Skeletal muscle tissue (tissue), 3 donors: ENCODE measurements at regions not wholly inside any gene's neighbourhood (a gene's known extent, or its start where the extent isn't known, plus 50 kb on each side); places are given as distances from the start of the nearest gene placed in this dataset.

ENCODE experiments used
- H3K27ac ChIP-seq: one replicate; pipeline ENCODE4 v1.7.0; 2013; ENCODE audit warnings: mild to moderate bottlenecking, low read depth, low read length, inconsistent platforms
- H3K27me3 ChIP-seq, 3 donors: one replicate each; pipeline ENCODE4 v1.7.0; 2013; ENCODE audit warnings: low read length in 3 of 3; ENCODE audit not compliant: control insufficient read depth in 3 of 3, insufficient read depth in 3 of 3
- H3K36me3 ChIP-seq, 3 donors: one replicate each; pipeline ENCODE4 v1.7.0; 2013; ENCODE audit warnings: low read length in 3 of 3; ENCODE audit not compliant: control insufficient read depth in 3 of 3, insufficient read depth in 3 of 3
- H3K4me1 ChIP-seq, 3 donors: one replicate each; pipeline ENCODE4 v1.7.0; 2013; ENCODE audit warnings: low read length in 3 of 3, mild to moderate bottlenecking in 3 of 3; ENCODE audit not compliant: control insufficient read depth in 3 of 3, insufficient read depth in 3 of 3
- H3K4me3 ChIP-seq, 3 donors: one replicate each; pipeline ENCODE4 v1.7.0; 2013; ENCODE audit warnings: low read length in 3 of 3
- H3K9ac ChIP-seq, 3 donors: one replicate each; pipeline ENCODE4 v1.7.0; 2013; ENCODE audit warnings: low read length in 3 of 3, mild to moderate bottlenecking in 3 of 3, moderate library complexity in 2 of 3, low read depth in 1 of 3
- H3K9me3 ChIP-seq, 3 donors: one replicate each; pipeline ENCODE4 v1.7.0; 2013; ENCODE audit warnings: low read length in 3 of 3; ENCODE audit not compliant: control insufficient read depth in 3 of 3
- donor health status: Osteomylitis.

- no peak overlapping the region for H3K27ac ChIP-seq
- H3K4me1 ChIP-seq = peaks cover 0 to 2% (median 0%) of the 10 kb centered on the region in 3 donors
These were observed 535.0 kb downstream of the RFC3 start for GRCh38 chr13:34352958-34353357.

GRCh38 chr13:34356686-34357434 lies 538.9 kb downstream of the RFC3 start:
- no peaks in the 10 kb centered on the region for H3K27me3 ChIP-seq
- no peak overlapping the region for H3K9ac ChIP-seq
- no peaks in the 10 kb centered on the region for H3K36me3 ChIP-seq
- no peak overlapping the region for H3K27ac ChIP-seq
- H3K4me3 ChIP-seq = no peak overlapping the region
- H3K9me3 ChIP-seq = no peaks in the 10 kb centered on the region
- H3K4me1 ChIP-seq = peaks cover 0 to 2% (median 0%) of the 10 kb centered on the region in 3 donors

More at GRCh38 chr13:34352958-34353357, 535.0 kb downstream of the RFC3 start:
- no peaks in the 10 kb centered on the region for H3K36me3 ChIP-seq
- no peak overlapping the region for H3K4me3 ChIP-seq
- no peaks in the 10 kb centered on the region for H3K27me3 ChIP-seq
- H3K9me3 ChIP-seq = no peaks in the 10 kb centered on the region
- no peak overlapping the region for H3K9ac ChIP-seq

- H3K36me3 ChIP-seq = no peaks in the 10 kb centered on the region
- H3K27ac ChIP-seq = no peak overlapping the region
- H3K9ac ChIP-seq = no peak overlapping the region
- H3K9me3 ChIP-seq = no peaks in the 10 kb centered on the region
- no peak overlapping the region for H3K4me3 ChIP-seq
- H3K4me1 ChIP-seq = peaks cover 0 to 2% (median 0%) of the 10 kb centered on the region in 3 donors
- no peaks in the 10 kb centered on the region for H3K27me3 ChIP-seq
These were observed 539.7 kb downstream of the RFC3 start for GRCh38 chr13:34357435-34358232.

GRCh38 chr13:34358811-34359513 lies 541.0 kb downstream of the RFC3 start:
- H3K36me3 ChIP-seq = no peaks in the 10 kb centered on the region
- no peaks in the 10 kb centered on the region for H3K27me3 ChIP-seq
- H3K4me1 ChIP-seq = peaks cover 0 to 2% (median 0%) of the 10 kb centered on the region in 3 donors
- no peak overlapping the region for H3K4me3 ChIP-seq
- H3K27ac ChIP-seq = no peak overlapping the region
- no peak overlapping the region for H3K9ac ChIP-seq
- no peaks in the 10 kb centered on the region for H3K9me3 ChIP-seq

GRCh38 chr13:34360702-34361101 lies 542.8 kb downstream of the RFC3 start:
- Histone ChIP-seq H3K36me3 (no peaks in the 10 kb centered on the region), H3K4me1 (peaks cover 0 to 2% (median 0%) of the 10 kb centered on the region in 3 donors), H3K27me3 (no peaks in the 10 kb centered on the region), H3K9me3 (no peaks in the 10 kb centered on the region), H3K9ac (no peak overlapping the region), H3K4me3 (no peak overlapping the region), H3K27ac (no peak overlapping the region)

- peaks cover 0 to 3% (median 3%) of the 10 kb centered on the region in 3 donors for H3K9me3 ChIP-seq
- no peaks in the 10 kb centered on the region for H3K36me3 ChIP-seq
- H3K9ac ChIP-seq = no peak overlapping the region
- peaks cover 0 to 2% (median 0%) of the 10 kb centered on the region in 3 donors for H3K4me1 ChIP-seq
- H3K4me3 ChIP-seq = no peak overlapping the region
- no peaks in the 10 kb centered on the region for H3K27me3 ChIP-seq
- H3K27ac ChIP-seq = no peak overlapping the region
These were observed 543.6 kb downstream of the RFC3 start for GRCh38 chr13:34361560-34361959.

- Histone ChIP-seq H3K9ac (no peak overlapping the region), H3K4me3 (no peak overlapping the region), H3K36me3 (no peaks in the 10 kb centered on the region), H3K27ac (no peak overlapping the region), H3K27me3 (no peaks in the 10 kb centered on the region), H3K4me1 (no peaks in the 10 kb centered on the region), H3K9me3 (peaks cover 0 to 3% (median 3%) of the 10 kb centered on the region in 3 donors)
These were observed 545.3 kb downstream of the RFC3 start for GRCh38 chr13:34363266-34363665.

- Histone ChIP-seq H3K27ac (no peak overlapping the region), H3K9ac (no peak overlapping the region), H3K4me3 (no peak overlapping the region), H3K27me3 (no peaks in the 10 kb centered on the region), H3K36me3 (no peaks in the 10 kb centered on the region), H3K9me3 (peaks cover 0 to 3% (median 3%) of the 10 kb centered on the region in 3 donors), H3K4me1 (no peaks in the 10 kb centered on the region)
These were observed 546.7 kb downstream of the RFC3 start for GRCh38 chr13:34364633-34365032.

- Histone ChIP-seq H3K9ac (no peak overlapping the region), H3K4me3 (no peak overlapping the region), H3K36me3 (no peaks in the 10 kb centered on the region), H3K27me3 (no peaks in the 10 kb centered on the region), H3K4me1 (no peaks in the 10 kb centered on the region), H3K9me3 (peaks cover 0 to 3% (median 3%) of the 10 kb centered on the region in 3 donors), H3K27ac (no peak overlapping the region)
These were observed 552.0 kb downstream of the RFC3 start for GRCh38 chr13:34369931-34370330.
